Naive thymus-derived CD4-positive, alpha-beta T cell (primary cell): ENCODE measurements at regions not wholly inside any gene's neighbourhood (a gene's known extent, or its start where the extent isn't known, plus 50 kb on each side); places are given as distances from the start of the nearest gene placed in this dataset.

Experiments
- ATAC-seq: fragments of 150-1000 bp; cut with Tn5 transposase; 2 replicates; pipeline ENCODE4 v1.10.0; 2021; ENCODE audit warnings: mild to moderate bottlenecking, moderate library complexity
- CTCF ChIA-PET: fragments of 350-600 bp; sonication (Branson Sonifier 250); formaldehyde crosslinking; loops from one replicate; lab custom pipeline; 2021; ENCODE audit warnings: antibody characterized with exemption; lab: Charles Lee
- POLR2A ChIA-PET: fragments of 350-600 bp; sonication (Branson Sonifier 250); formaldehyde crosslinking; loops from one replicate; lab custom pipeline; 2021; ENCODE audit warnings: antibody characterized with exemption, inconsistent platforms; lab: Charles Lee
- DNase-seq, 9 donors: peaks; one replicate each; pipeline versions ENCODE4 v3.0.0 to v3.0.0-alpha.2; 2020 to 2022; ENCODE audit warnings: mixed read lengths in 1 of 9
- H3K27ac ChIP-seq: one replicate; pipeline ENCODE4 v1.7.0; 2013; ENCODE audit warnings: mild to moderate bottlenecking, low read depth, low read length, moderate library complexity
- H3K27me3 ChIP-seq, 2 donors: one replicate each; pipeline ENCODE4 v1.7.0; 2013; ENCODE audit warnings: low read length in 2 of 2, mild to moderate bottlenecking in 2 of 2, moderate library complexity in 2 of 2; ENCODE audit not compliant: control insufficient read depth in 2 of 2, insufficient read depth in 2 of 2
- H3K36me3 ChIP-seq, 3 experiments: 1 replicate in 2 of 3; 2 replicates in 1 of 3; pipeline ENCODE4 v1.7.0; 2013; ENCODE audit warnings: low read length in 3 of 3, mild to moderate bottlenecking in 3 of 3, moderate library complexity in 1 of 3; ENCODE audit not compliant: insufficient read depth in 3 of 3, control insufficient read depth in 2 of 3
- H3K4me1 ChIP-seq, 2 donors: one replicate each; pipeline ENCODE4 v1.7.0; 2013; ENCODE audit warnings: low read length in 2 of 2, mild to moderate bottlenecking in 2 of 2, moderate library complexity in 1 of 2; ENCODE audit not compliant: control insufficient read depth in 2 of 2, insufficient read depth in 2 of 2
- H3K4me3 ChIP-seq: 2 replicates; pipeline ENCODE4 v1.7.0; 2013; ENCODE audit warnings: mild to moderate bottlenecking, low read length
- H3K9me3 ChIP-seq, 3 experiments: 1 replicate in 2 of 3; 2 replicates in 1 of 3; pipeline ENCODE4 v1.7.0; 2013; ENCODE audit warnings: low read length in 3 of 3; ENCODE audit not compliant: control insufficient read depth in 2 of 3
- H3K27ac Mint-ChIP-seq, 9 donors: one replicate each; pipeline ENCODE4 v1.8.0; 2020 to 2022; ENCODE audit warnings: mixed read lengths in 9 of 9, mild to moderate bottlenecking in 8 of 9, moderate library complexity in 5 of 9, inconsistent platforms in 2 of 9
- H3K27me3 Mint-ChIP-seq, 5 donors: one replicate each; pipeline ENCODE4 v1.8.0; 2021 to 2022; ENCODE audit warnings: mixed read lengths in 5 of 5, mild to moderate bottlenecking in 1 of 5
- H3K36me3 Mint-ChIP-seq, 5 donors: one replicate each; pipeline ENCODE4 v1.8.0; 2020 to 2022; ENCODE audit warnings: mixed read lengths in 5 of 5, mild to moderate bottlenecking in 3 of 5, inconsistent platforms in 1 of 5
- H3K4me1 Mint-ChIP-seq, 7 donors: one replicate each; pipeline ENCODE4 v1.8.0; 2020 to 2022; ENCODE audit warnings: mixed read lengths in 7 of 7, mild to moderate bottlenecking in 3 of 7, inconsistent platforms in 1 of 7
- H3K4me3 Mint-ChIP-seq, 10 donors: one replicate each; pipeline ENCODE4 v1.8.0; 2020 to 2022; ENCODE audit warnings: mild to moderate bottlenecking in 10 of 10, mixed read lengths in 10 of 10, moderate library complexity in 6 of 10, inconsistent platforms in 2 of 10
- H3K9me3 Mint-ChIP-seq, 11 donors: one replicate each; pipeline ENCODE4 v1.8.0; 2020 to 2022; ENCODE audit warnings: mixed read lengths in 11 of 11, mild to moderate bottlenecking in 4 of 11, inconsistent platforms in 1 of 11, moderate library complexity in 1 of 11
- intact Hi-C, 2 donors: fragments of 100-400 bp; cut with micrococcal nuclease; formaldehyde crosslinking; loops; one replicate each; pipeline ENCODE4 v1.15.1; 2023

DNA sequence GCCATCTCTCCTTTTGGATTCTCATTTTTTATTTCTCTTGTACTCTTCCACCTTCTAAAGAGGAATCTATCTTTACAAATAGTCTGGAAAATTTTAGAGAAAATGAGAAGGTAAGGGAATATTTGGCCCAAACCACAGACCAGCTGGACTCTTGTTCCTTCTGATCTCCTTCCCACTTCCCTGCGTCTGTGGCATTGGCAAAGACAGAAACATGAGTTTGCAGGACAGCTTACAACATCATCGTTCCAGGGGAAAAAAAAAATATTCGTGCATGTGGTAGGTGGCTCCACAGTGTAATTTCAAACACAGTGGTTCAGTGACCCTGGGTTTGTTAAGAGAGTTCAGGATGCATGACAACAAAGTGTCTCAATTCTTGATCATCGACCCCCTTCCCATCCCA is 755.0 kb downstream of the DNAH5 start:
- DNase-seq, result no peak
- H3K9me3 Mint-ChIP-seq, result peaks cover 0 to 14% (median 3%) of the 10 kb centered on the region in 11 donors
- Histone ChIP-seq H3K4me1 (no peaks in the 10 kb centered on the region), H3K27ac (no peak overlapping the region), H3K27me3 (no peaks in the 10 kb centered on the region), H3K36me3 (no peaks in the 10 kb centered on the region), H3K9me3 (no peaks in the 10 kb centered on the region), H3K4me3 (no peak overlapping the region)
- H3K36me3 Mint-ChIP-seq, result no peaks in the 10 kb centered on the region
- POLR2A ChIA-PET, result no interaction called here
- no peak overlapping the region for H3K4me3 Mint-ChIP-seq
- ATAC-seq, result no peak
- no peaks in the 10 kb centered on the region for H3K27me3 Mint-ChIP-seq
- no peaks in the 10 kb centered on the region for H3K4me1 Mint-ChIP-seq
- H3K27ac Mint-ChIP-seq, result no peak overlapping the region
- CTCF ChIA-PET, result no interaction called here
- intact Hi-C loops, result no loop called here

GRCh38 chr5:13188371-13188770 is 756.1 kb downstream of the DNAH5 start:
- POLR2A ChIA-PET, result no interaction called here
- ATAC-seq, result no peak
- H3K36me3 ChIP-seq, result no peaks in the 10 kb centered on the region
- Mint-ChIP-seq H3K27ac (no peak overlapping the region), H3K4me3 (no peak overlapping the region), H3K4me1 (no peaks in the 10 kb centered on the region), H3K9me3 (peaks cover 0 to 18% (median 4%) of the 10 kb centered on the region in 11 donors), H3K27me3 (no peaks in the 10 kb centered on the region), H3K36me3 (no peaks in the 10 kb centered on the region)
- H3K4me3 ChIP-seq, result no peak overlapping the region
- H3K9me3 ChIP-seq, result no peaks in the 10 kb centered on the region
- intact Hi-C loops, result no loop called here
- H3K27ac ChIP-seq, result no peak overlapping the region
- CTCF ChIA-PET, result no interaction called here
- DNase-seq, result no peak
- no peaks in the 10 kb centered on the region for H3K27me3 ChIP-seq
- H3K4me1 ChIP-seq, result no peaks in the 10 kb centered on the region

- ChIA-PET POLR2A (no interaction called here), CTCF (no interaction called here)
- Histone ChIP-seq H3K27ac (no peak overlapping the region), H3K36me3 (no peaks in the 10 kb centered on the region), H3K9me3 (no peaks in the 10 kb centered on the region), H3K4me3 (no peak overlapping the region), H3K27me3 (no peaks in the 10 kb centered on the region), H3K4me1 (no peaks in the 10 kb centered on the region)
- DNase-seq (no peak), ATAC-seq (no peak)
- intact Hi-C loops, result no loop called here
- no peak overlapping the region for H3K27ac Mint-ChIP-seq
- peaks cover 0 to 18% (median 9%) of the 10 kb centered on the region in 11 donors for H3K9me3 Mint-ChIP-seq
- no peaks in the 10 kb centered on the region for H3K36me3 Mint-ChIP-seq
- H3K27me3 Mint-ChIP-seq, result no peaks in the 10 kb centered on the region
- no peaks in the 10 kb centered on the region for H3K4me1 Mint-ChIP-seq
- H3K4me3 Mint-ChIP-seq, result no peak overlapping the region
These were observed 757.3 kb downstream of the DNAH5 start for GRCh38 chr5:13187186-13187585.

DNA sequence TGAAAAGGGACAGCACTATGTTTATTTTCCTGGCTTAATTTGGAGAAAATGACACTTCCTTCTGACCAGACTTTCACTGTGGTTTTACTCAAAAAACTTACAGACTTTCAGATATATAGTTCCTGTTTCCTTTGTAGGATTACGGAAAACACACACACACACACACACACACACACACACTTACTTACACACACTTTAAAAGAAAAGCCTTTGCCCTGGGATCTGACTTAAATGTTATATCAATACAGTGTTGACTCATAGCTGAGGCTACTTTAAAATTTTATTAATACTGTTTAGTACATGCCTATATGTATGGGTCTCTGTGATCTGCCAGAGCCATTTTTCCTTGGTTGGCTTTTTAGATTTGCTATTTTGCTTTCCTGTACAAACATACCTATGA is 758.3 kb downstream of the DNAH5 start:
- no peak overlapping the region for H3K4me3 Mint-ChIP-seq
- no peak overlapping the region for H3K27ac ChIP-seq
- no peaks in the 10 kb centered on the region for H3K27me3 ChIP-seq
- POLR2A ChIA-PET, result interaction anchor here (0.7 kb wide), 1 partner anchor 838 kb away, joined by 3 read pairs; no protein-coding TSS in a partner anchor
- no peaks in the 10 kb centered on the region for H3K27me3 Mint-ChIP-seq
- H3K9me3 Mint-ChIP-seq, result peaks cover 0 to 15% (median 10%) of the 10 kb centered on the region in 11 donors
- CTCF ChIA-PET, result no interaction called here
- H3K4me1 ChIP-seq, result no peaks in the 10 kb centered on the region
- DNase-seq (no peak), ATAC-seq (no peak)
- no peaks in the 10 kb centered on the region for H3K36me3 Mint-ChIP-seq
- no peaks in the 10 kb centered on the region for H3K4me1 Mint-ChIP-seq
- H3K9me3 ChIP-seq, result no peaks in the 10 kb centered on the region
- H3K36me3 ChIP-seq, result no peaks in the 10 kb centered on the region
- H3K27ac Mint-ChIP-seq, result no peak overlapping the region
- intact Hi-C loops, result no loop called here
- no peak overlapping the region for H3K4me3 ChIP-seq

GRCh38 chr5:13179407-13180087 is 764.9 kb downstream of the DNAH5 start:
- ChIA-PET POLR2A (no interaction called here), CTCF (no interaction called here)
- Mint-ChIP-seq H3K4me1 (no peaks in the 10 kb centered on the region), H3K4me3 (no peak overlapping the region), H3K27ac (no peak overlapping the region), H3K36me3 (no peaks in the 10 kb centered on the region), H3K9me3 (peaks cover 0 to 16% (median 7%) of the 10 kb centered on the region in 11 donors), H3K27me3 (no peaks in the 10 kb centered on the region)
- H3K4me3 ChIP-seq, result no peak overlapping the region
- ATAC-seq (no peak), DNase-seq (no peak)
- no peak overlapping the region for H3K27ac ChIP-seq
- H3K27me3 ChIP-seq, result no peaks in the 10 kb centered on the region
- H3K9me3 ChIP-seq, result no peaks in the 10 kb centered on the region
- intact Hi-C loops, result no loop called here
- no peaks in the 10 kb centered on the region for H3K36me3 ChIP-seq
- H3K4me1 ChIP-seq, result no peaks in the 10 kb centered on the region

DNA sequence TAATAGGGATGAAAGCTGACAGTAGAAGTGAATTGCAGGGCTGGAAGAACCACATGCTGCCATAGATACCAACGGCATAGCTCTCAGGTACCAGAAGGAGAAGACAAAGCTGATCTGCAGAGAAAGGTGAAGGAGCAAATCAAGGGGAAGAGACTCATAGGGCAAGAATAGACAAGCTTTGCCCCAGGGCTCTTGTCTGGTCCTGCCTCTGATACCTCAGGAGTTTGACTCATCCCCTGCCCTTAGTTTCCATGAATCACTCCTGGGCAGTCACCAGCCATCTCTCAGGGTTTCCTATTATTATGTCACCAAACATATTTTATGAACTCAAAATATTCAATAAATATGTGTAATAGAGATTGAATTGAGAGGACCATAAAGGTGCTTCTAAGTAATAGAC is 800.9 kb downstream of the DNAH5 start:
- CTCF ChIA-PET, result no interaction called here
- H3K4me3 Mint-ChIP-seq, result no peak overlapping the region

DNA sequence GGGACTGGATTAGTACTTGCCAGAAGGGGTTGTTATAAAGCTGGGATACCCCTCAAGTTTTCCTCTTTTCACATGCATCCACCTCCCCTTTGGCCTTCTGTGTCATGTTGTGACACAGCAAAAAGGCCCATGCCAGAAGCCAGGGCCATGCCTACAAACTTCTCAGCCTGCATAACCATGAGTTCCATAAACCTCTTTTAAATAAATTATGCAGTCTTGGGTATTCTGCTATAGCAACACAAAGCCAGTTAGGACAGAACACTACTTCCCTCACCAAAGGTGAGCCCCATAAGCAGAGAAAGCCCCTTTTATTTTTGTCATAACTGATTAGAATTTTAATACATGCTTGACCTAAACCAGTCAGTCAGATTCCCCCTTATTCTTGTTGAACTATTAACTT is 801.3 kb downstream of the DNAH5 start:
- no peaks in the 10 kb centered on the region for H3K36me3 ChIP-seq
- Mint-ChIP-seq H3K4me3 (no peak overlapping the region), H3K27ac (no peak overlapping the region), H3K27me3 (no peaks in the 10 kb centered on the region), H3K36me3 (no peaks in the 10 kb centered on the region), H3K9me3 (peaks cover 0 to 23% (median 9%) of the 10 kb centered on the region in 11 donors), H3K4me1 (no peaks in the 10 kb centered on the region)
- no peak overlapping the region for H3K27ac ChIP-seq
- no peak for DNase-seq
- ChIA-PET POLR2A (no interaction called here), CTCF (no interaction called here)
- no peak for ATAC-seq
- no peaks in the 10 kb centered on the region for H3K27me3 ChIP-seq
- peaks cover 0 to 4% (median 3%) of the 10 kb centered on the region in 3 experiments for H3K9me3 ChIP-seq
- H3K4me1 ChIP-seq, result no peaks in the 10 kb centered on the region
- no peak overlapping the region for H3K4me3 ChIP-seq
- intact Hi-C loops, result no loop called here

More for the DNA sequence above, 800.9 kb downstream of the DNAH5 start:
- H3K9me3 Mint-ChIP-seq, result peaks cover 0 to 19% (median 9%) of the 10 kb centered on the region in 11 donors
- H3K4me1 Mint-ChIP-seq, result no peaks in the 10 kb centered on the region
- Histone ChIP-seq H3K9me3 (peaks cover 0 to 4% (median 3%) of the 10 kb centered on the region in 3 experiments), H3K4me3 (no peak overlapping the region), H3K36me3 (no peaks in the 10 kb centered on the region), H3K4me1 (no peaks in the 10 kb centered on the region), H3K27me3 (no peaks in the 10 kb centered on the region), H3K27ac (no peak overlapping the region)
- POLR2A ChIA-PET, result no interaction called here
- intact Hi-C loops, result no loop called here
- ATAC-seq, result no peak
- H3K36me3 Mint-ChIP-seq, result no peaks in the 10 kb centered on the region
- H3K27ac Mint-ChIP-seq, result no peak overlapping the region
- no peaks in the 10 kb centered on the region for H3K27me3 Mint-ChIP-seq
- DNase-seq, result no peak
